GM12874 (cell line): ENCODE measurements at regions not wholly inside any gene's neighbourhood (a gene's known extent, or its start where the extent isn't known, plus 50 kb on each side); places are given as distances from the start of the nearest gene placed in this dataset.

ENCODE experiments used
- TF ChIP-seq, protein P1 (sequence below): IDR thresholded peaks from 2 replicates; pipeline ENCODE4 v1.5.1; 2011; ENCODE audit warnings: low read depth, mild to moderate bottlenecking, control low read depth, low read length, moderate library complexity; ENCODE audit not compliant: insufficient read depth

DNA sequence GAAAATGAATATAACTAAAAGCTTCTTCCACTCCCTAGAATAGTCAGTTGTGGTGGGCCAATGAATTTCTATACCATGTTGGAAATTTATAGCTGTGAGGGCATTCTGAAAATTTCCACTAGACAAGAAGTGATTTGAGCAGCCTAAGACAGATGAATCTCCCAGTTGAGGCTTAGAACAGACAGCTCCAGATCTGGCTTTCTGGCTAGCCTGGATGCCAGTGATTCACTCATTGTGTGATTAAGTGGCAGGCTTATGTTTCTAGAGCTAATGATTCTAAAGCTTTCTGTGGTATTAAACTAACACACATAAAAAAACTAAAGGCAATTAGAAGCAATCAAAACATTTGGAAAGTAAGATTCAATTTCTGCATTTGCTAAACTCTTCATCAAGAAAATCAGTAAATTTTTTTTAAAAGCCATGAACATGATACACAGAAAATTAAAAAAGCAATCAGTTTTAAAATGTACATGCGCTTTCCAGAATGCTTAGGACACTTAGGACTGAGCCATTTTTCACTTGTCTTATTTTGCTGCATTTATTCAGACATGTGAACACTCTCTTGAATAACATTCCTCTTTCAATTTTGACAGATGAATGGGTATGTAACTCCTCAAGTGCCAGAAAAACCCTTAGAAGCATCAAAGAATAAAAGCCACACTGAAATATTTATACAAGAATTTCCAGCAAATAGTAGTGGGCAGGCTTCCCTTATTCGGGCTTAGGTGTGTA, 100.5 kb upstream of the GNAQ start:
- TF ChIP-seq, protein P1, sequence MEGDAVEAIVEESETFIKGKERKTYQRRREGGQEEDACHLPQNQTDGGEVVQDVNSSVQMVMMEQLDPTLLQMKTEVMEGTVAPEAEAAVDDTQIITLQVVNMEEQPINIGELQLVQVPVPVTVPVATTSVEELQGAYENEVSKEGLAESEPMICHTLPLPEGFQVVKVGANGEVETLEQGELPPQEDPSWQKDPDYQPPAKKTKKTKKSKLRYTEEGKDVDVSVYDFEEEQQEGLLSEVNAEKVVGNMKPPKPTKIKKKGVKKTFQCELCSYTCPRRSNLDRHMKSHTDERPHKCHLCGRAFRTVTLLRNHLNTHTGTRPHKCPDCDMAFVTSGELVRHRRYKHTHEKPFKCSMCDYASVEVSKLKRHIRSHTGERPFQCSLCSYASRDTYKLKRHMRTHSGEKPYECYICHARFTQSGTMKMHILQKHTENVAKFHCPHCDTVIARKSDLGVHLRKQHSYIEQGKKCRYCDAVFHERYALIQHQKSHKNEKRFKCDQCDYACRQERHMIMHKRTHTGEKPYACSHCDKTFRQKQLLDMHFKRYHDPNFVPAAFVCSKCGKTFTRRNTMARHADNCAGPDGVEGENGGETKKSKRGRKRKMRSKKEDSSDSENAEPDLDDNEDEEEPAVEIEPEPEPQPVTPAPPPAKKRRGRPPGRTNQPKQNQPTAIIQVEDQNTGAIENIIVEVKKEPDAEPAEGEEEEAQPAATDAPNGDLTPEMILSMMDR = no peak

DNA sequence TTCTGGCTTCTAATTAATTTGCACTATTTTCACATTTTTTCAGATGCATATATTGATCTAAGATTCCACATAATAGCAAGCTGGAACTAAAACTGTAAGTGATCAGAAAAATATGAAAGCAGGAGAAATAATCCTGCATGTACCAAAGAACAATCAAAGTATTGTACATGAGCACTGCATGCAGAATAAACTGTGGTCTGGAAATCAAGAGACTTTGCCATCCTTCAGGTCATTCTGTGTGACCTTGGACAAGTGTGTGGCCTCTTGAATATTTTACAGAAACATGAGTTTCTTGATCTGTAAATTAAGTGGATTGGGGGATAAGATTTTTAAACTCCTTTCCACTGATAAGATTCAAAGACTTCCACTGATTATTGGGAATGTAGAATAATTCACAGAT, 99.2 kb upstream of the GNAQ start:
- TF ChIP-seq, protein P1 = no peak

DNA sequence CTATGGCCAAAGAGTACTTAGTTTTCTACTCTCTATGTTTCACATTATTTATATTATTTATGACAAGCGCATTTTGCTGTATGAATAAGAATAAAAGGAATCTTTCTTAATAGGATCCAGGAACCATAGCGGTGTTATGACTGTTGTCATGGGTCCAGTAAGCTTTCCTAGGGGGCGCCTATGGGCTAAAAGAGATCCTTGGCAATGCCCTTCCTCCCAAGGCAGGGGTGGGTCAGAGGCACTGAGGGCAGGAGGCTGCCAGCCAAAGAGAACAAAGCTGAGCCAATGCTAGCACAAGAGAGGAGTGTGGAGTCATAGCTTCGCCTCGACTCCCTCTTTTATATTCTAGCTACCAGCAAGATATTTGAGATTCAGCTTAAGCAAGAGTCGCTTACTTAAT, 98.4 kb upstream of the GNAQ start:
- TF ChIP-seq, protein P1 = no peak

DNA sequence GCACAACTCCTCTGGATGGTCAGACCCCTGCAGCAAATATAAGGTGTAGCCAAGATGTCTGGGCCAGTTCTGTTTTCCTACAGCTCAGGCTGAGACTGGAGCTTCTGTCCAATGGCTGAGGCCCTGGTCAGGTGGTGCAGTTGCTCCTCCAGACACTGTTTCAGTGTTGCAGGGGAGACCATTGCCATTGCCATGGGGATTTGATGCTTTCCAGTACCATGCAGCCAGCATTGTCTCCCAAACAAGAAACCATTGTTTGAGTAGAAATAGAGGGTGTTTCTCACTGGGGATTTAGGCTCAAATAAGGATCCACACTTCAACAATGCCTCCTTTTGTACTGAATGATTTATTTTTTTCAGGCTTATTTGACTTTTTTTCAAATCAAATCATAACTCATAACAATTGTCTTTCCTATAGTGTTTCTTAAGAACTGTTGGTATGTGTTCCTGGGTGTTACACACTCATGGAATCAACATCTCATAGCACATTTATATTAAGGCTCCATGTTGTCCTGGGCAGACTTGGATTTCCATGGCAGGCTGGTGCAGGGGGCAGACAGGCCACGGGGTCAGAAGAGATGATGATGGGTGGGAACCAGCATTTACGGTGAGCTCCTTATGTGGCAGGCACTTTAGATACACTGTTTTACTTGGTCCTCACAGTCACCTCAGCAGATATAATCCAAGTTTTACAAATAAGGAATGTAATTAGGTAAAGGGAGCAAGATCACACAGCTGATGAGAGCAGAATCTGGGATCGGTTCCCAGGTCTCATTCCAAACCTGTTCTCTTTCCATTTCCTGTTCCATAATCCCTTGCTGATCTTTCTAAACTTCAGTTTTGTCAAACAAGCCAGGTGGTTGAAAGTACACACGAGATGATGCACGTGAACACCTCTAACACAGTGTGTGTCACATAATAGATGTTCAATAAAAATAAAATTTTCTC, 95.9 kb upstream of the GNAQ start:
- TF ChIP-seq, protein P1 = no peak

DNA sequence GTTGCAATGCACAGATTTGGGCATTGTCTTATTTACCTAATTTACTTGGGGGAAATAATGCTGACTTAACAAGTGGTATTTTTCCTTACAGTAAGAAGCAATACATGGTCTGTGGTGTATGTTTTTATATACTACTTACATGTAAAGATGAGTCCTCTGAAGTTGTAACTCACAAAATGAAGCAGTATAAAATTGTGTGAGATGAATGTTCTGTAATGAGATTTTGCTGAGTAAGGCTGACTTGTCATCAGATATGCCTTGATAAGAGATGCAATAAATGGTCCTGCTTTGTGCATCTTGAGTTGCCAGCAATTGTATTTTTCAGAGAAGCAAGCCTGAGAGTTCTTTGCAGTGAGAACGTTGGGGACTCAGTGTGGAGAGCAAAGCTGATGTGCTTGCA, 92.2 kb upstream of the GNAQ start:
- TF ChIP-seq, protein P1 = no peak

DNA sequence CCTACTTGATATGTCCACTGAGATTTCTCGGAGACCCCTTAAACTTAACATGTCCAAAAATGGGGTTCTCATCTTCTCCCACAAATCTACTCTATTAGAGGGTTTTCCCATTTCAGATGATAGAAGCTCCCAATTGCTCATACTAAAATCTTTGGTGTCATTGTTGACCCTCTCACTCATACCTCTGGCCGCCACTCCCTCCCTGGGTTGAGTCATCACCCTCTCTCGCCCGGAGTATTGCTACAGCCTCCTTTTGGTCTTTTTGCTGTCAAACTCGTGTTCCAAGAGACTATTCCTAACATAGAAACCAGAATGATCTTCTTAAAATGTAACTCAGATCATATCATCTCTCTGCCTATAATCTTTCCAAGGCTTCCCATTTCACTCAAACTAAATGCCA, 91.0 kb upstream of the GNAQ start:
- TF ChIP-seq, protein P1 = no peak

DNA sequence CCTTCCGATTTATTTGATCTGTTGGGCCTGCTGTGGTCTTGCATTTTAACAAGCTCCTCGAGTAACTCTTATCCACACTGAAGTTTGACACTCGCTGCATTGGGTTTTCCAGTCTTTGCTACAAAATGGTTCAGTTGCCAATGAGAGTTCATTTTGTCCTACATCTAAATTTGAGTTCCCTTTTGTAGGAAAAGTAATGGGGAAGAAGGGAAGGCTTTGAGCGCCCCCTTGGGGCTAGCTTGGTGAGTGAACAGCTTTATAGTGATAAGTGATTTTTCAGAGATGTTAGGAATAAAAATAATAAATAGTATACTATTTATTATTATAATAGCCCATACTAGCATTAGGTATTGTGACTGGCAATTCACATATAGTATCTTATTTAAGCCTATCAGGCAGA, 89.9 kb upstream of the GNAQ start:
- TF ChIP-seq, protein P1 = peak; percentile 48; the same call in 1 of the 2 replicates
